ENCODE measurements at regions not wholly inside any gene's neighbourhood (a gene's known extent, or its start where the extent isn't known, plus 50 kb on each side); places are given as distances from the start of the nearest gene placed in this dataset.

DNA sequence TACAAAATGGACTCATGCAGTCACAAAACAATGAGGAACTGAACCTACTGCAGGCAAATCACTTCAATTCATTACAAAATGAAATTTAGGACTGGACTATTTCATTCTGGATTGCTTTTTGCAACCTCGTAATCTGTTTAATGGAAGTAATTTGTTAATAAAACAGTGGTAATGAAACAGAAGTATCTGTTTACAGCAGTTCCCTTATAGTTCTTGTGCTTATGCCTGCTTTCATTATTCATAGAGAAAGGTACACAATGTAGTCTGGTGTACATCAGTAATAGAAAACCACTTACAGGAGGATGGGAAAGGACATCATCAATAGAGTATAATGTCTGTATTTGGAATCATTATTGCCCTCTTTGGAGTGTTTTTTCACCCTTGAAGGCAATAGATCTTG lies 389.2 kb upstream of the NUDT12 start:
- ATAC-seq (ENCODE audit: low read depth): no peak
- no CpG with 5 or more reads among the region's 1 CpG for WGBS (ENCODE audit: insufficient coverage)
- Histone ChIP-seq H4K20me1 (ENCODE audit: control insufficient read depth, insufficient read depth, low read length, poor library complexity, severe bottlenecking) (no peaks in the 10 kb centered on the region), H3K79me2 (ENCODE audit: control insufficient read depth, insufficient read depth, low read length) (no peaks in the 10 kb centered on the region), H2AFZ (ENCODE audit: insufficient read depth, low read depth, low read length, poor library complexity, severe bottlenecking) (no peak overlapping the region), H3K4me1 (ENCODE audit: control insufficient read depth in 2 of 2, insufficient read depth in 2 of 2, low read length in 2 of 2) (no peaks in the 10 kb centered on the region), H3K27me3 (replicated peaks in 1 of 4; ENCODE audit: control extremely low read depth in 1 of 4, control insufficient read depth in 3 of 4, insufficient read depth in 4 of 4, low read length in 3 of 4) (no peaks in the 10 kb centered on the region), H3K27ac (ENCODE audit: low read length in 2 of 2) (no peak overlapping the region), H3K9ac (ENCODE audit: low read length) (no peak overlapping the region), H3K4me3 (ENCODE audit: control extremely low read depth in 1 of 5, extremely low read depth in 1 of 5, insufficient read depth in 1 of 5, low read depth in 2 of 5, low read length in 4 of 5) (no peak overlapping the region), H3K9me3 (ENCODE audit: control extremely low read depth in 1 of 3, control insufficient read depth in 2 of 3, insufficient read depth in 1 of 3, low read length in 2 of 3) (peaks cover 0 to 4% (median 0%) of the 10 kb centered on the region in 3 donors), H3K36me3 (replicated peaks in 1 of 2; ENCODE audit: control extremely low read depth in 1 of 2, control insufficient read depth in 1 of 2, extremely low read depth in 1 of 2, insufficient read depth in 2 of 2, low read length in 1 of 2) (no peaks in the 10 kb centered on the region), H3K4me2 (replicated peaks; ENCODE audit: low read depth, low read length, poor library complexity, severe bottlenecking) (no peak overlapping the region)
- Mint-ChIP-seq H3K9me3 (ENCODE audit: insufficient read depth) (peaks cover 5% of the 10 kb centered on the region), H3K27ac (no peak overlapping the region), H3K4me1 (no peaks in the 10 kb centered on the region), H3K4me3 (no peak overlapping the region), H3K27me3 (no peaks in the 10 kb centered on the region)
- ChIA-PET POLR2A (no interaction called here), CTCF (no interaction called here)
- TF ChIP-seq, protein P1, sequence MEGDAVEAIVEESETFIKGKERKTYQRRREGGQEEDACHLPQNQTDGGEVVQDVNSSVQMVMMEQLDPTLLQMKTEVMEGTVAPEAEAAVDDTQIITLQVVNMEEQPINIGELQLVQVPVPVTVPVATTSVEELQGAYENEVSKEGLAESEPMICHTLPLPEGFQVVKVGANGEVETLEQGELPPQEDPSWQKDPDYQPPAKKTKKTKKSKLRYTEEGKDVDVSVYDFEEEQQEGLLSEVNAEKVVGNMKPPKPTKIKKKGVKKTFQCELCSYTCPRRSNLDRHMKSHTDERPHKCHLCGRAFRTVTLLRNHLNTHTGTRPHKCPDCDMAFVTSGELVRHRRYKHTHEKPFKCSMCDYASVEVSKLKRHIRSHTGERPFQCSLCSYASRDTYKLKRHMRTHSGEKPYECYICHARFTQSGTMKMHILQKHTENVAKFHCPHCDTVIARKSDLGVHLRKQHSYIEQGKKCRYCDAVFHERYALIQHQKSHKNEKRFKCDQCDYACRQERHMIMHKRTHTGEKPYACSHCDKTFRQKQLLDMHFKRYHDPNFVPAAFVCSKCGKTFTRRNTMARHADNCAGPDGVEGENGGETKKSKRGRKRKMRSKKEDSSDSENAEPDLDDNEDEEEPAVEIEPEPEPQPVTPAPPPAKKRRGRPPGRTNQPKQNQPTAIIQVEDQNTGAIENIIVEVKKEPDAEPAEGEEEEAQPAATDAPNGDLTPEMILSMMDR (IDR thresholded peaks at IDR 0.05): no peak
- no peak for TF ChIP-seq EZH2 (IDR thresholded peaks at IDR 0.05; ENCODE audit: borderline replicate concordance, insufficient read depth, low read depth, low read length, poor library complexity, severe bottlenecking)
- no peak for DNase-seq
- intact Hi-C loops (cut with micrococcal nuclease): no loop called here

- Mint-ChIP-seq H3K4me3 (no peak overlapping the region), H3K27ac (no peak overlapping the region), H3K9me3 (ENCODE audit: insufficient read depth) (no peaks in the 10 kb centered on the region), H3K4me1 (no peaks in the 10 kb centered on the region), H3K27me3 (no peaks in the 10 kb centered on the region)
- Histone ChIP-seq H3K27me3 (replicated peaks in 1 of 4; ENCODE audit: control extremely low read depth in 1 of 4, control insufficient read depth in 3 of 4, insufficient read depth in 4 of 4, low read length in 3 of 4) (no peaks in the 10 kb centered on the region), H2AFZ (ENCODE audit: insufficient read depth, low read depth, low read length, poor library complexity, severe bottlenecking) (no peak overlapping the region), H3K79me2 (ENCODE audit: control insufficient read depth, insufficient read depth, low read length) (no peaks in the 10 kb centered on the region), H3K4me3 (ENCODE audit: control extremely low read depth in 1 of 5, extremely low read depth in 1 of 5, insufficient read depth in 1 of 5, low read depth in 2 of 5, low read length in 4 of 5) (no peak overlapping the region), H3K9ac (ENCODE audit: low read length) (no peak overlapping the region), H3K36me3 (replicated peaks in 1 of 2; ENCODE audit: control extremely low read depth in 1 of 2, control insufficient read depth in 1 of 2, extremely low read depth in 1 of 2, insufficient read depth in 2 of 2, low read length in 1 of 2) (no peaks in the 10 kb centered on the region), H3K4me1 (ENCODE audit: control insufficient read depth in 2 of 2, insufficient read depth in 2 of 2, low read length in 2 of 2) (no peaks in the 10 kb centered on the region), H3K27ac (ENCODE audit: low read length in 2 of 2) (no peak overlapping the region), H3K4me2 (replicated peaks; ENCODE audit: low read depth, low read length, poor library complexity, severe bottlenecking) (no peak overlapping the region), H4K20me1 (ENCODE audit: control insufficient read depth, insufficient read depth, low read length, poor library complexity, severe bottlenecking) (no peaks in the 10 kb centered on the region), H3K9me3 (ENCODE audit: control extremely low read depth in 1 of 3, control insufficient read depth in 2 of 3, insufficient read depth in 1 of 3, low read length in 2 of 3) (no peaks in the 10 kb centered on the region)
- no peak for DNase-seq
- TF ChIP-seq EZH2 (IDR thresholded peaks at IDR 0.05; ENCODE audit: borderline replicate concordance, insufficient read depth, low read depth, low read length, poor library complexity, severe bottlenecking): no peak
- TF ChIP-seq, protein P1 (IDR thresholded peaks at IDR 0.05): no peak
- POLR2A ChIA-PET: no interaction called here
- no peak for ATAC-seq (ENCODE audit: low read depth)
- 97% methylated on average over 3 of the region's 7 CpGs for WGBS (ENCODE audit: insufficient coverage)
- CTCF ChIA-PET: no interaction called here
- intact Hi-C loops (cut with micrococcal nuclease): no loop called here
Observed at GRCh38 chr5:103943230-103943629, 380.6 kb upstream of the NUDT12 start.
